ENCODE measurements at regions not wholly inside any gene's neighbourhood (a gene's known extent, or its start where the extent isn't known, plus 50 kb on each side); places are given as distances from the start of the nearest gene placed in this dataset.
"Not testable (repeated sequence)": the region's sequence is repeated elsewhere in the genome, so short reads cannot be mapped to it uniquely, and the experiment has no call there.

GRCh38 chr1:149330081-149330335 lies 144.8 kb upstream of the NBPF19 start:
- ATAC-seq (ENCODE audit: low read depth in 2 of 2); H3K36me3 Mint-ChIP-seq; H3K9me3 Mint-ChIP-seq; H3K4me1 Mint-ChIP-seq; H3K27me3 Mint-ChIP-seq; H3K4me3 Mint-ChIP-seq; H3K27ac Mint-ChIP-seq; DNase-seq: not testable (repeated sequence)

DNA sequence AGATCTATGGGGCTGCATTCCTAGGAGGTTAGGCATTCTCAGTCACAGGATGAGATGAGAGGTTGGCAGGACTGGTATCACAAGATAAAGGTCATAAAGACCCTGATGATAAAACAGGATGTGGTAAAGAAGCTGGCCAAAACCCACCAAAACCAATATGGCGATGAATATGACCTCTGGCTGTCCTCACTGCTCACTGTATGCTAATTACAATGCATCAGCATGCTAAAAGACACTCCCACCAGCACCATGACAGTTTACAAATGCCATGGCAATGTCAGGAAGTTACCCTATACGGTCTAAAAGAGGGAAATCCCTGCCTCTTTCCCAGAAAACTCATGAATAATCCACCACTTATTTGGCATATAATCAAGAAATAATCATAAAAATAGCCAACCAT lies 138.8 kb upstream of the NBPF19 start:
- not testable (repeated sequence) for H3K36me3 Mint-ChIP-seq; H3K27me3 Mint-ChIP-seq; H3K4me3 Mint-ChIP-seq; H3K4me1 Mint-ChIP-seq; H3K9me3 Mint-ChIP-seq; ATAC-seq (ENCODE audit: low read depth in 2 of 2); DNase-seq; H3K27ac Mint-ChIP-seq

DNA sequence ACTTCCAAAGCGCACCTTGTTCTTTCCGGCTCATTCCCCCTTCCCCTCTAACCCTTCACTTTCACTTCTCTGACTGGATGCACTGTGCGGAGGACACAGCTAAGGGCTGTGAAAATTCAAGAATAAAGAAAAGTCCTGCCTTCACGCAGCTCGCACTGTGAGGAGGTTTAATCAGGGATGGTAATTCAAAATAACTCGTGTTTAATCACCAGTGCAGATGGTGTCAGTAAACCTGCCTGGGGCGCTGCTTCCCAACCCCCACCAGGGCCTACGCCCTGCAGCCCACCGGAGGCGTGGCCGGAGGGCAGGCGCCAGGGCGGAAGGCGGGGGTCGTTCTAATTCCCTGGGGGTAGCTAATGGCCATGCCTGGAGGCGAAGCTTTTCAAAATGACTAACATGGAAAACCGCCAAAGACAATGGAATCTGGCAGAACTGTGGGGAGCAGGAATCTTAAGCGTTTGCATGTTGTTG lies 136.6 kb upstream of the NBPF19 start:
- not testable (repeated sequence) for H3K36me3 Mint-ChIP-seq, H3K9me3 Mint-ChIP-seq, DNase-seq, H3K4me3 Mint-ChIP-seq, H3K4me1 Mint-ChIP-seq, H3K27me3 Mint-ChIP-seq, H3K27ac Mint-ChIP-seq
- ATAC-seq (ENCODE audit: low read depth in 2 of 2): peak; percentile 37 to 44

- ATAC-seq (ENCODE audit: low read depth in 2 of 2); H3K9me3 Mint-ChIP-seq; DNase-seq; H3K4me1 Mint-ChIP-seq; H3K4me3 Mint-ChIP-seq; H3K27ac Mint-ChIP-seq; H3K36me3 Mint-ChIP-seq; H3K27me3 Mint-ChIP-seq: not testable (repeated sequence)
These were observed 136.1 kb upstream of the NBPF19 start for GRCh38 chr1:149338698-149339097.

GRCh38 chr1:149349448-149349847 lies 125.4 kb upstream of the NBPF19 start:
- DNase-seq; ATAC-seq (ENCODE audit: low read depth in 2 of 2); H3K36me3 Mint-ChIP-seq; H3K4me1 Mint-ChIP-seq; H3K9me3 Mint-ChIP-seq; H3K4me3 Mint-ChIP-seq; H3K27me3 Mint-ChIP-seq; H3K27ac Mint-ChIP-seq: not testable (repeated sequence)

DNA sequence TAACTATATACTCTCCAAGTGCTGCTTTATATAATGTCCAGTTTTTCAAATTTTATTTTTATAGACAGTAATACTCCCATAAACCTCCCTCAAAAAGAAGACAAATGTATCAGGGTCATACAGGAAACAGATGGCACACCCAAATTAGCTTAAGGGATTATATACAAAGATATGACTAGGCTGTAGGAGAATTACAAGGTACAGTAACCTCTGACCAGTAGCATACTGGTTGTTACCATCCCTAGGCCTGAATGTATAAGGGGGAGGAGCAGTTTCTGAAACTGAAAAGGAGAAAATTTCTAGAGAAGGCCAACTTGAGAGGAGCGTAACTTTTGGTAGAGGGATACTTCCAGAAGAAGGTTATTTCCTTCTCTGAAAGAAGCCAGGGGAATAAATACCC lies 122.6 kb upstream of the NBPF19 start:
- not testable (repeated sequence) for H3K9me3 Mint-ChIP-seq; H3K27ac Mint-ChIP-seq; H3K4me1 Mint-ChIP-seq; ATAC-seq (ENCODE audit: low read depth in 2 of 2); DNase-seq; H3K4me3 Mint-ChIP-seq; H3K27me3 Mint-ChIP-seq; H3K36me3 Mint-ChIP-seq

DNA sequence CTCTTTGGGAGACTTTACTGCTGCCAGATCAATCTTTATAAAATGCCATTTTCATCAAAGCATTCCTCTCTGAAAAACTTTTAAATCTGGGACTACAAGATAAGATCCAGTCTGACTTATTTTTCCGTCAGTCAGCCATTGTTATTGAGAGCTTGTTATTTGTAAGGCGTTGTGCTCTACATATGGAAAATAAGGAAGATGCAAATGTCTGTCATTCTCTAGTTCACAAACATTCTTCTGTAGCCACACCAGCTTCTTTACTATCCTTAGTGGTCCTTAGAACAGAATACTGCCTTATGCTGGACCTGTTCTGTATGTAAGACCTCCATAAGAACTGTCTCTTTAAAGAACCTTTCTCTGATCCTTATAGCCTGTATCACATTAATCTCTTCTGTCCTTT lies 120.3 kb upstream of the NBPF19 start:
- not testable (repeated sequence) for H3K4me1 Mint-ChIP-seq, H3K27ac Mint-ChIP-seq, H3K9me3 Mint-ChIP-seq

GRCh38 chr1:149355748-149356147 lies 119.1 kb upstream of the NBPF19 start:
- not testable (repeated sequence) for H3K4me3 Mint-ChIP-seq; H3K27ac Mint-ChIP-seq; DNase-seq; H3K36me3 Mint-ChIP-seq; H3K27me3 Mint-ChIP-seq; H3K9me3 Mint-ChIP-seq; H3K4me1 Mint-ChIP-seq; ATAC-seq (ENCODE audit: low read depth in 2 of 2)

More for the DNA sequence above, 120.3 kb upstream of the NBPF19 start:
- not testable (repeated sequence) for H3K27me3 Mint-ChIP-seq; H3K4me3 Mint-ChIP-seq; ATAC-seq (ENCODE audit: low read depth in 2 of 2); DNase-seq; H3K36me3 Mint-ChIP-seq

DNA sequence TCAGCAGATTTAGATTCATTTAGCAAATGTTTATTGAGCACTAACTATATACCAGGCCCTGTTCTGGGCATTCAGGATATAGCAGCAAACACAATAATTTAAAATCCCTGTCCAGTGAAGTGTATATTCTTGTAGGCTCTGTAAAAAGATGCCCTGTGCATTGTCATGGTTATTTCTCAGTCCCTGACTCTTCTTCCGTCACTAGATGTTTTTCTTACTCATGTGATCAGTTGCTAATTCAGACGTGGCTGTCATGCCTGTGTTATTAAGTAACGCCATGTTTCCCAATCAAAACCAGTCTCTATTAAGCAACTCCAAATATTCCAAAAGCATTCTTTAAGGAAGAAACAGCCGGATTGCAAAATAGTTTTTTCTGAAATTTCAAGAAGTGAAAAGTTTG lies 118.7 kb upstream of the NBPF19 start:
- not testable (repeated sequence) for DNase-seq; ATAC-seq (ENCODE audit: low read depth in 2 of 2); H3K36me3 Mint-ChIP-seq; H3K27ac Mint-ChIP-seq; H3K27me3 Mint-ChIP-seq; H3K9me3 Mint-ChIP-seq; H3K4me3 Mint-ChIP-seq; H3K4me1 Mint-ChIP-seq

- not testable (repeated sequence) for H3K27ac Mint-ChIP-seq; ATAC-seq (ENCODE audit: low read depth in 2 of 2)
These were observed 114.5 kb upstream of the NBPF19 start for GRCh38 chr1:149360351-149360750.

DNA sequence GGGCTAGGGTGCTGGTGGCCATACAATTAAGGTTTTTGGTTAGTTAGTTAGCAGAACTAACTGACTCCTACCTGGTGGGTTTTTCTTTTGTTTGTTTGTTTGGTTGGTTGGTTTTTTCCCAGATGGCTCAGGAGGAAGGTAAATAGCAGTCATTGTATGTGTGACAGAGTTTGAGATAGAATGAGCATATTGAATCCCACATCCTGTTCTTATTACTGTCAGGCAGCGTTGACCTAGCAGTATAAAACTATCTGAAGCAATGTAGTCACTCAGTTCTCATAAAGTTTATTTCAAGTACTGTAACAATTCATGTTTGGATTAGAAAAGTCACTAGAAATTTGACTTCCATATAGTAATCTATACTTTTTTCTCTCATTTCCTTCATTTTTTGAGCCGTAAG lies 113.5 kb upstream of the NBPF19 start:
- not testable (repeated sequence) for ATAC-seq (ENCODE audit: low read depth in 2 of 2); H3K27ac Mint-ChIP-seq; H3K4me1 Mint-ChIP-seq; H3K36me3 Mint-ChIP-seq; H3K4me3 Mint-ChIP-seq; H3K27me3 Mint-ChIP-seq; H3K9me3 Mint-ChIP-seq; DNase-seq

More at GRCh38 chr1:149360351-149360750, 114.5 kb upstream of the NBPF19 start:
- DNase-seq, H3K36me3 Mint-ChIP-seq, H3K4me1 Mint-ChIP-seq, H3K4me3 Mint-ChIP-seq, H3K9me3 Mint-ChIP-seq, H3K27me3 Mint-ChIP-seq: not testable (repeated sequence)

DNA sequence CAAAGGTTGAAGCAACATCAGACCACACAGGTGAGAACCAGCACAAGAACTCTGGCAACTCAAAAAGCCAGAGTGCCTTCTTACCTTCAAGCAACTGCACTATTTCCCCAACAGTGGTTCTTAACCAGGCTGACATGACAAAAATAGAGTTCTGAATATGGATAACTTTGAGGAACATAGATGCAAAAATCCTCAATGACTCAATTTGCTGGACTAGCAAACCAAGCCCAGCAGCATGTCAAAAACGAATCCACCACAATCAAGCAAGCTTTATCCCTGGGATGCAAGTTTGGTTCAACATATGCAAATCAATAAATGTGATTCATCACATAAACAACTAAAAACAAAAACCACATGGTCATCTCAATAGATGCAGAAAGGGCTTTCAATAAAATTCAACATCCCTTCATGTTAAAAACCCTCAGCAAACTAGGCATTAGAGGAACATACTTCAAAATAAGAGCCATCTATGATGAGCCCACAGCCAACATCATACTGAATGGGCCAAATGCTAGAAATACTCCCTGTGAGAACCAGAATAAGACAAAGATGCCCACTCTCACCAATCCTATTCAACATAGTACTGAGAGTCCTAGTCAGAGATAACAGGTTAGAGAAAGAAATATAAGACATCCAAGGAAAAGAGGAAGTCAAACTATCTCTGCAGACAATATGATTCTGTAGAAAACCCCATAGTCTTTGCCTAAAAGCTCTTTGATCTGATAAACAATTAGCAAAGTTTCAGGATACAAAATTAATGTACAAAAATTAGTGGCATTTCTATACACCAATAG lies 110.5 kb upstream of the NBPF19 start:
- H3K9me3 Mint-ChIP-seq, H3K4me1 Mint-ChIP-seq, H3K27me3 Mint-ChIP-seq, H3K36me3 Mint-ChIP-seq, H3K27ac Mint-ChIP-seq, DNase-seq: not testable (repeated sequence)
- peak; percentile 31 to 48 for ATAC-seq (ENCODE audit: low read depth in 2 of 2)
- peak overlapping the region in 1 of 8 donors; percentile 64 for H3K4me3 Mint-ChIP-seq

DNA sequence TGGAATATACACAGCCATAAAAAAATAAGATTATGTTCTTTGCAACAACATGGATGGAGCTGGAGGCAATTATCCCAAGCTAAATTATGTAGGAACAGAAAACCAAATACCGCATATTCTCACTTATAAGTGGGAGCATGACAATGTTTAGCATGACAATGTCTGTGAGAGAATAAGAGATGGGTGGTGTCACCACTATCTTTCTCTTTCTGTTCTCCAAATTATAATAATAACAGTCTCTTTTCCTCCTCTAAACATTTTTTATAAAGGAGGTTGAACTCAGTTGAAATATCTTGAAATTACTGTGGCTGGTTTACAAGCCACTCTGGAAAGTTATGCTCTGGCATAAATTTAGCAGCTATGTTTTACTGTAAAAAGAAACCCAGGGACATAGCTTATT lies 108.4 kb upstream of the NBPF19 start:
- not testable (repeated sequence) for H3K36me3 Mint-ChIP-seq, H3K4me1 Mint-ChIP-seq, H3K27me3 Mint-ChIP-seq, H3K4me3 Mint-ChIP-seq, H3K9me3 Mint-ChIP-seq, H3K27ac Mint-ChIP-seq, DNase-seq
- ATAC-seq (ENCODE audit: low read depth in 2 of 2): peak; percentile 84 to 91

- Mint-ChIP-seq H3K4me3 (peak overlapping the region in 1 of 8 donors; percentile 32), H3K27ac (peak overlapping the region in 1 of 6 donors; percentile 51)
- not testable (repeated sequence) for H3K4me1 Mint-ChIP-seq, DNase-seq, H3K27me3 Mint-ChIP-seq, H3K9me3 Mint-ChIP-seq, H3K36me3 Mint-ChIP-seq
- peak; percentile 44 to 63 for ATAC-seq (ENCODE audit: low read depth in 2 of 2)
These were observed 107.3 kb upstream of the NBPF19 start for GRCh38 chr1:149367472-149368044.

DNA sequence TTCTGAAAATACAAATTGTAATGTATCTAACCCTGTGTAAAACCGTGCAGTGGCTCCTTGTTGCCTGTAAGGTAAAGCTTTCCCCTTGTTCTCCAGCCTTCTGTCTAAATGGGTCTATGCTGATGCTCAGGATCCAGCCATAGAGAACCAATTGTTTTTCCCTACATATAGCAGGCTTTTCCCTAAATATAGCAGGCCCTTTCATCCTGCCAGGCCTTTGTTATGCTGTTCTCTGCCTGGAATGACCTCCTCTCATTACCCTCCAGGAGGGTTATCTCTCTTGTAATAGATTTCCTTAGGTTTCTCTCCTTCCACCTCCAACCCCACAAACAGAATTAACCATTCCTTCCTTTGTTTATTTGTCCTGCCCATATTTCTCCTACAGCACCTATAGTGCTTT lies 106.5 kb upstream of the NBPF19 start:
- H3K4me3 Mint-ChIP-seq, H3K27ac Mint-ChIP-seq, H3K9me3 Mint-ChIP-seq: not testable (repeated sequence)

More for the DNA sequence above, 106.5 kb upstream of the NBPF19 start:
- H3K36me3 Mint-ChIP-seq; H3K4me1 Mint-ChIP-seq; DNase-seq; H3K27me3 Mint-ChIP-seq; ATAC-seq (ENCODE audit: low read depth in 2 of 2): not testable (repeated sequence)

Measured in naive B cell (primary cell).